ENCODE measurements at regions not wholly inside any gene's neighbourhood (a gene's known extent, or its start where the extent isn't known, plus 50 kb on each side); places are given as distances from the start of the nearest gene placed in this dataset.

DNA sequence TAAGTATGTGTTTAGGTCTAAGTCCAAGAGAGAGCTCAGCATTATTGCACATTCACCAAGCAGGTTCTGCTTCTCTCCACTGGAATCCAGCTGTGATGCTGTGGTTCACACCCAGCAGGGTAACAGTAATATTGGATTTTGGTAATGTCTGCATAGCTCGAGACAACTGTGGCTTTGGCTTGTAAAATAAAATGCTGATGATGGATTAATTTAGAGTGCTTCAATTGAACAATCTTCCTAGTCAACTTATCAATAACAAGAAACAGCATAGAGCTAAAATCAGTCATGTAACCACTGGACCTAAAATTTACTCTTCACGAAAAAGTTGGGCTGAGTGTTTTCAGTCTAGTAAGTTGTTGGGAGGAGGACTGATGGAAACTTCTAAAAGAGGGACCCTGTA is 709.2 kb downstream of the TYW1 start:
- Histone ChIP-seq H4K20me1 (ENCODE audit: insufficient read depth, low read length, poor library complexity, severe bottlenecking) (no peaks in the 10 kb centered on the region), H3K4me3 (ENCODE audit: low read length, poor library complexity, severe bottlenecking) (no peak overlapping the region), H3K9me2 (replicated peaks; ENCODE audit: low read depth, low read length) (no peaks in the 10 kb centered on the region), H3K9ac (ENCODE audit: low read depth, low read length, poor library complexity, severe bottlenecking) (no peak overlapping the region), H3K9me3 (ENCODE audit: insufficient read depth, low read depth, low read length) (no peaks in the 10 kb centered on the region; the same call in 1 of the 2 replicates), H3F3A (ENCODE audit: low read depth) (no peaks in the 10 kb centered on the region), H3K36me3 (ENCODE audit: insufficient read depth, low read length) (no peaks in the 10 kb centered on the region), H3K27me3 (ENCODE audit: insufficient read depth, low read length, poor library complexity, severe bottlenecking) (no peaks in the 10 kb centered on the region), H3K79me2 (ENCODE audit: insufficient read depth, low read length) (no peaks in the 10 kb centered on the region), H2AFZ (ENCODE audit: low read length) (no peak overlapping the region), H3K4me2 (ENCODE audit: low read depth, low read length, poor library complexity, severe bottlenecking) (no peak overlapping the region), H3K4me1 (ENCODE audit: insufficient read depth, low read length, poor library complexity, severe bottlenecking) (no peaks in the 10 kb centered on the region)
- TF ChIP-seq CTCF (conservative IDR thresholded peaks at IDR 0.05; ENCODE audit: low read length) (no peak), EZH2phosphoT487 (IDR thresholded peaks at IDR 0.05; ENCODE audit: borderline replicate concordance) (no peak)

GRCh38 chr7:67711706-67712105 is 715.1 kb downstream of the TYW1 start:
- no peak overlapping the region for H2AFZ ChIP-seq (ENCODE audit: low read length)
- H4K20me1 ChIP-seq (ENCODE audit: insufficient read depth, low read length, poor library complexity, severe bottlenecking): no peaks in the 10 kb centered on the region
- no peak for TF ChIP-seq CTCF (conservative IDR thresholded peaks at IDR 0.05; ENCODE audit: low read length)
- TF ChIP-seq EZH2phosphoT487 (IDR thresholded peaks at IDR 0.05; ENCODE audit: borderline replicate concordance): no peak
- no peaks in the 10 kb centered on the region for H3K9me2 ChIP-seq (replicated peaks; ENCODE audit: low read depth, low read length)
- H3K4me3 ChIP-seq (ENCODE audit: low read length, poor library complexity, severe bottlenecking): no peak overlapping the region
- H3K4me1 ChIP-seq (ENCODE audit: insufficient read depth, low read length, poor library complexity, severe bottlenecking): no peaks in the 10 kb centered on the region
- no peaks in the 10 kb centered on the region; the same call in 1 of the 2 replicates for H3K9me3 ChIP-seq (ENCODE audit: insufficient read depth, low read depth, low read length)
- H3K9ac ChIP-seq (ENCODE audit: low read depth, low read length, poor library complexity, severe bottlenecking): no peak overlapping the region
- no peaks in the 10 kb centered on the region for H3K79me2 ChIP-seq (ENCODE audit: insufficient read depth, low read length)
- no peaks in the 10 kb centered on the region for H3K27me3 ChIP-seq (ENCODE audit: insufficient read depth, low read length, poor library complexity, severe bottlenecking)
- H3K36me3 ChIP-seq (ENCODE audit: insufficient read depth, low read length): no peaks in the 10 kb centered on the region
- no peaks in the 10 kb centered on the region for H3F3A ChIP-seq (ENCODE audit: low read depth)
- no peak overlapping the region for H3K4me2 ChIP-seq (ENCODE audit: low read depth, low read length, poor library complexity, severe bottlenecking)

- no peaks in the 10 kb centered on the region for H4K20me1 ChIP-seq (ENCODE audit: insufficient read depth, low read length, poor library complexity, severe bottlenecking)
- no peaks in the 10 kb centered on the region; the same call in 1 of the 2 replicates for H3K9me3 ChIP-seq (ENCODE audit: insufficient read depth, low read depth, low read length)
- H2AFZ ChIP-seq (ENCODE audit: low read length): no peak overlapping the region
- H3K36me3 ChIP-seq (ENCODE audit: insufficient read depth, low read length): no peaks in the 10 kb centered on the region
- no peak overlapping the region for H3K4me2 ChIP-seq (ENCODE audit: low read depth, low read length, poor library complexity, severe bottlenecking)
- no peaks in the 10 kb centered on the region for H3K79me2 ChIP-seq (ENCODE audit: insufficient read depth, low read length)
- no peaks in the 10 kb centered on the region for H3K9me2 ChIP-seq (replicated peaks; ENCODE audit: low read depth, low read length)
- H3K4me3 ChIP-seq (ENCODE audit: low read length, poor library complexity, severe bottlenecking): no peak overlapping the region
- no peak for TF ChIP-seq CTCF (conservative IDR thresholded peaks at IDR 0.05; ENCODE audit: low read length)
- TF ChIP-seq EZH2phosphoT487 (IDR thresholded peaks at IDR 0.05; ENCODE audit: borderline replicate concordance): no peak
- no peak overlapping the region for H3K9ac ChIP-seq (ENCODE audit: low read depth, low read length, poor library complexity, severe bottlenecking)
- no peaks in the 10 kb centered on the region for H3K4me1 ChIP-seq (ENCODE audit: insufficient read depth, low read length, poor library complexity, severe bottlenecking)
- no peaks in the 10 kb centered on the region for H3K27me3 ChIP-seq (ENCODE audit: insufficient read depth, low read length, poor library complexity, severe bottlenecking)
- H3F3A ChIP-seq (ENCODE audit: low read depth): no peaks in the 10 kb centered on the region
Observed at GRCh38 chr7:67713451-67714056, 716.9 kb downstream of the TYW1 start.
